Heart left ventricle (tissue), 13 donors: ENCODE measurements at regions not wholly inside any gene's neighbourhood (a gene's known extent, or its start where the extent isn't known, plus 50 kb on each side); places are given as distances from the start of the nearest gene placed in this dataset.

ENCODE experiments used
- POLR2A ChIP-seq, 2 donors: fragments of 450-650 bp; IDR thresholded peaks; one replicate each; pipeline ENCODE4 v1.6.1; 2017; ENCODE audit warnings: antibody characterized with exemption in 2 of 2, mild to moderate bottlenecking in 2 of 2, moderate library complexity in 2 of 2
- TF ChIP-seq, protein P1 (sequence below), 12 donors: fragments of 200-600 bp; sonication (generic) in 4 of 12; IDR thresholded peaks; one replicate each; pipeline versions ENCODE4 v1.5.0 to v1.8.0; 2018 to 2022; ENCODE audit warnings: antibody characterized with exemption in 12 of 12, mild to moderate bottlenecking in 5 of 12
- donor health status: ischemic (EF 13 %, LVEDD 7.1; RV severe dilation, severe dysfunction).
- donor health status: DM: no; HTN: yes; CAD: no.
- donor health status: DM: no; HTN: no; CAD: no.
- donor health status: ischemic (EF 25% LVEDD 6.9; RV normal size, moderate dysfunction).
- donor health status: ischemic (EF 25% LVEDD 5.7; RV mildly dilated, moderate dysfunction).
- donor health status: ischemic (EF 35%, LVEDD 5.7; RV mildly dilated, moderate dysfunction).
- donor health status: nonischemic (EF 11% LVEDD 7.7; RV severe dilation, severe dysfunction).
- donor health status: DM: yes; HTN: yes; CAD: no.
- donor health status: PGD.
- donor health status: ischemic (EF 29% LVEDD 5.4; RV normal size, mild dysfunction).
- donor health status: nonischemic (EF 23%, LVEDD 6.1; RV moderate dilation, normal function).

DNA sequence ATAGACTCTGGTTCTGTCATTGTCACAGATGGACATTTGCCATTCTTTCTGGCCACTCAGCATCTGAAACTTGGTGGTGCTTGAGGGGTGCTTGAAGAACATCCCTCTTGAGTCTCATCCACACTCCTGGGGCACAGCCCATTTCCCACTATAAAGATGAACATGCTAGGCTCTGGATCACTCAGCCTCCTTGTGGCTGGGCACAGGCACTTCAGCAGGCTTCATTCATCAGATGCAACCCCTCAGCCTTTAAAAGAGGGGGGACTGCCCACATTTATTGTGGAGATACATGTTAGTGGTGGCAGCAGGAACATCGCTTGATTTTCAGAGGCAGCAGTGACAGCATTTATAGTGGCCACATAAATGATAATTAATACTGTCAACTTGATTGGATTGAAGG is 124.7 kb upstream of the NIPBL start:
- no peak for TF ChIP-seq POLR2A (IDR thresholded peaks at IDR 0.05)
- TF ChIP-seq, protein P1, sequence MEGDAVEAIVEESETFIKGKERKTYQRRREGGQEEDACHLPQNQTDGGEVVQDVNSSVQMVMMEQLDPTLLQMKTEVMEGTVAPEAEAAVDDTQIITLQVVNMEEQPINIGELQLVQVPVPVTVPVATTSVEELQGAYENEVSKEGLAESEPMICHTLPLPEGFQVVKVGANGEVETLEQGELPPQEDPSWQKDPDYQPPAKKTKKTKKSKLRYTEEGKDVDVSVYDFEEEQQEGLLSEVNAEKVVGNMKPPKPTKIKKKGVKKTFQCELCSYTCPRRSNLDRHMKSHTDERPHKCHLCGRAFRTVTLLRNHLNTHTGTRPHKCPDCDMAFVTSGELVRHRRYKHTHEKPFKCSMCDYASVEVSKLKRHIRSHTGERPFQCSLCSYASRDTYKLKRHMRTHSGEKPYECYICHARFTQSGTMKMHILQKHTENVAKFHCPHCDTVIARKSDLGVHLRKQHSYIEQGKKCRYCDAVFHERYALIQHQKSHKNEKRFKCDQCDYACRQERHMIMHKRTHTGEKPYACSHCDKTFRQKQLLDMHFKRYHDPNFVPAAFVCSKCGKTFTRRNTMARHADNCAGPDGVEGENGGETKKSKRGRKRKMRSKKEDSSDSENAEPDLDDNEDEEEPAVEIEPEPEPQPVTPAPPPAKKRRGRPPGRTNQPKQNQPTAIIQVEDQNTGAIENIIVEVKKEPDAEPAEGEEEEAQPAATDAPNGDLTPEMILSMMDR (IDR thresholded peaks at IDR 0.05) = no peak
